ENCODE measurements at regions not wholly inside any gene's neighbourhood (a gene's known extent, or its start where the extent isn't known, plus 50 kb on each side); places are given as distances from the start of the nearest gene placed in this dataset.
A peak's percentile ranks its signal among the peaks of the same experiment; 100 is the strongest.

- H2BK15ac ChIP-seq (ENCODE audit: low read depth, low read length), result no peak overlapping the region
- H3K9me3 Mint-ChIP-seq, result peaks cover 0 to 2% of the 10 kb centered on the region in 2 experiments; a peak in 2 of 5 replicates
- H4K8ac ChIP-seq (replicated peaks; ENCODE audit: insufficient read length, low read depth, low read length), result no peak overlapping the region
- H4K20me1 ChIP-seq (ENCODE audit: control insufficient read depth, insufficient read depth, insufficient read length), result no peaks in the 10 kb centered on the region
- no peak overlapping the region for H3K9ac ChIP-seq (ENCODE audit: extremely low read depth, insufficient read length, low read length)
- H3K14ac ChIP-seq (ENCODE audit: insufficient read depth, low read length), result no peak overlapping the region
- H3K18ac ChIP-seq (ENCODE audit: insufficient read length, low read depth, low read length), result peak overlapping the region; percentile 8
- H3K4me1 ChIP-seq (ENCODE audit: insufficient read depth, low read length), result no peaks in the 10 kb centered on the region
- peak overlapping the region in 2 of 3 experiments; percentile 55 to 94; a peak in 3 of 7 replicates for H3K27ac Mint-ChIP-seq
- H4K5ac ChIP-seq (ENCODE audit: insufficient read length, low read depth, low read length), result no peak overlapping the region
- H3T11ph ChIP-seq (ENCODE audit: low read length), result no peak overlapping the region
- H3K27ac ChIP-seq (ENCODE audit: insufficient read length, low read depth, low read length), result no peak overlapping the region
- no peaks in the 10 kb centered on the region for H3K27me3 Mint-ChIP-seq (ENCODE audit: low read depth)
- no peak overlapping the region for H2AFZ ChIP-seq (ENCODE audit: low read length)
- no peak overlapping the region for H3K56ac ChIP-seq (ENCODE audit: insufficient read length, low read depth, low read length)
- H3K9me3 ChIP-seq (ENCODE audit: control insufficient read depth, low read depth, low read length), result no peaks in the 10 kb centered on the region
- H3K23ac ChIP-seq (ENCODE audit: insufficient read length, low read depth, low read length), result no peak overlapping the region
- no peak overlapping the region for H4K91ac ChIP-seq (ENCODE audit: insufficient read length, low read depth, low read length)
- H3K4me1 Mint-ChIP-seq, result peaks cover 22 to 25% of the 10 kb centered on the region in 2 experiments
- H2BK20ac ChIP-seq (ENCODE audit: low read depth, low read length, poor library complexity, severe bottlenecking), result no peak overlapping the region
- no peak overlapping the region for H2BK12ac ChIP-seq (ENCODE audit: insufficient read length, low read depth, low read length)
- no peak overlapping the region for H3K4me3 Mint-ChIP-seq
- no peak overlapping the region for H2AK5ac ChIP-seq (ENCODE audit: insufficient read length, low read length)
- no peak overlapping the region for H3K4ac ChIP-seq (ENCODE audit: low read depth, low read length)
- H2BK120ac ChIP-seq (ENCODE audit: low read depth, low read length, poor library complexity, severe bottlenecking), result no peak overlapping the region
- H3K23me2 ChIP-seq (ENCODE audit: insufficient read length, low read depth, low read length, poor library complexity, severe bottlenecking), result no peaks in the 10 kb centered on the region
- H3K27me3 ChIP-seq (ENCODE audit: insufficient read depth, low read length), result no peaks in the 10 kb centered on the region
- H2BK5ac ChIP-seq (ENCODE audit: insufficient read length, low read length), result no peak overlapping the region
- no peaks in the 10 kb centered on the region for H3K79me1 ChIP-seq (ENCODE audit: insufficient read depth, low read depth, low read length, poor library complexity, severe bottlenecking)
- no CpG with 5 or more reads among the region's 5 CpGs for WGBS (ENCODE audit: extremely low coverage, insufficient read length, low lambda C conversion rate)
- no peaks in the 10 kb centered on the region for H3K79me2 ChIP-seq (ENCODE audit: insufficient read depth, low read length)
- H3K4me2 ChIP-seq (ENCODE audit: insufficient read depth, insufficient read length, low read length), result no peak overlapping the region
- no peak for TF ChIP-seq CTCF (conservative IDR thresholded peaks at IDR 0.05)
- H3K36me3 Mint-ChIP-seq (ENCODE audit: insufficient read depth in 1 of 3, low read depth in 3 of 3), result peaks cover 2 to 17% (median 5%) of the 10 kb centered on the region in 3 experiments; a peak in 4 of 7 replicates
- peak; percentile 25 for DNase-seq
Observed at GRCh38 chr4:58191109-58191508, 1080.9 kb upstream of the IGFBP7 start.
